ENCODE measurements at regions not wholly inside any gene's neighbourhood (a gene's known extent, or its start where the extent isn't known, plus 50 kb on each side); places are given as distances from the start of the nearest gene placed in this dataset.

DNA sequence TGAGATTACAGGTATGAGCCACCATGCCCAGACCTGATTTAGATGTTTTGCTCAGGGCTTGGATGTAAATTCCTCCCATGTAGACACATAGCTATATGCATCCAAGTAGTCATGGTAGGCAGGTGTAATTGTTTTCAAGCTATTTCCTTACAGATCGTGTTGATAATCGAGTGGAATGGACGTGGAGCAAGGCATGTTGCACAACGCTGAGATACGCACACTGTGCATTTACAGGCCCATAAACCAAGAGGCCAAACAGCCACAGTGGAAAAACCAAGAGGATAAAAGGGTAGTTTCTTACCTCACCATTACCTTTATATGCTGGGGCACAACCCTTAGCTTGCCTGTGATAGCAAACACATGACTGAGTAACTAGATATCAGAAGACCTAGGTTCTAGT lies 51.0 kb upstream of the ADGRF1 start:
- CTCF ChIA-PET (ENCODE audit: partially characterized antibody) = interaction anchor here (0.7 to 2.5 kb wide), 9 partner anchors 10 to 224 kb away, joined by 3 to 11 read pairs (median 3); no protein-coding TSS in a partner anchor
- no peaks in the 10 kb centered on the region for H3K79me1 ChIP-seq (ENCODE audit: low read depth, low read length)

More for the DNA sequence above, 51.0 kb upstream of the ADGRF1 start:
- Histone ChIP-seq H3K27ac (ENCODE audit: low read depth, low read length) (no peak overlapping the region), H3K9ac (replicated peaks in 1 of 4; ENCODE audit: extremely low read depth in 1 of 4, low read depth in 3 of 4, low read length in 3 of 4) (no peak overlapping the region), H2BK15ac (ENCODE audit: low read length) (no peak overlapping the region), H3K14ac (ENCODE audit: insufficient read length) (no peak overlapping the region), H2BK120ac (replicated peaks; ENCODE audit: low read depth, low read length) (no peak overlapping the region), H2AK5ac (ENCODE audit: low read depth, low read length) (no peak overlapping the region), H2BK20ac (ENCODE audit: low read length) (no peak overlapping the region), H2AFZ (ENCODE audit: low read length) (no peak overlapping the region), H4K8ac (ENCODE audit: extremely low read depth, insufficient read depth, low read length) (no peak overlapping the region), H3K9me3 (ENCODE audit: insufficient read depth in 2 of 2, low read depth in 1 of 2, low read length in 1 of 2) (no peaks in the 10 kb centered on the region), H3K23me2 (ENCODE audit: low read depth, low read length) (no peaks in the 10 kb centered on the region), H3K18ac (ENCODE audit: extremely low read depth, low read length) (no peak overlapping the region), H4K20me1 (replicated peaks in 1 of 2; ENCODE audit: control insufficient read depth in 1 of 2, insufficient read depth in 2 of 2, low read length in 2 of 2) (no peaks in the 10 kb centered on the region), H3K4me3 (ENCODE audit: extremely low read depth in 1 of 4, insufficient read depth in 2 of 4, low read depth in 3 of 4, low read length in 4 of 4) (no peak overlapping the region), H3K27me3 (replicated peaks in 1 of 4; ENCODE audit: control insufficient read depth in 3 of 4, extremely low read depth in 1 of 4, insufficient read depth in 3 of 4, low read length in 3 of 4) (no peaks in the 10 kb centered on the region), H2BK12ac (ENCODE audit: low read depth, low read length) (no peak overlapping the region), H2BK5ac (ENCODE audit: low read depth, low read length) (no peak overlapping the region), H3K79me2 (ENCODE audit: control insufficient read depth in 1 of 2, insufficient read depth in 2 of 2, low read length in 2 of 2) (no peaks in the 10 kb centered on the region), H3K4me2 (ENCODE audit: insufficient read depth in 1 of 2, low read depth in 2 of 2, low read length in 2 of 2) (no peak overlapping the region), H4K5ac (ENCODE audit: insufficient read length, low read depth, low read length) (no peak overlapping the region), H3K36me3 (ENCODE audit: control insufficient read depth in 2 of 4, insufficient read depth in 4 of 4, low read length in 3 of 4) (no peaks in the 10 kb centered on the region), H3K4me1 (replicated peaks in 1 of 4; ENCODE audit: control insufficient read depth in 3 of 4, insufficient read depth in 4 of 4, low read length in 3 of 4) (peaks cover 0 to 7% (median 0%) of the 10 kb centered on the region in 4 experiments; a peak in 2 of 7 replicates), H3K23ac (ENCODE audit: insufficient read length) (no peak overlapping the region), H4K91ac (replicated peaks; ENCODE audit: insufficient read length, low read length) (no peak overlapping the region), H3K4ac (replicated peaks; ENCODE audit: insufficient read length, low read depth, low read length) (no peak overlapping the region), H3K56ac (replicated peaks; ENCODE audit: insufficient read length, low read depth, low read length) (no peak overlapping the region)
- TF ChIP-seq MAFK (IDR thresholded peaks at IDR 0.05; ENCODE audit: low read depth, low read length) = no peak
- TF ChIP-seq TCF12 (IDR thresholded peaks at IDR 0.05; ENCODE audit: low read depth, low read length) = no peak
- TF ChIP-seq POU5F1 (IDR thresholded peaks at IDR 0.05; ENCODE audit: low read depth, low read length) = no peak
- no peak for TF ChIP-seq CTBP2 (IDR thresholded peaks at IDR 0.05; ENCODE audit: borderline replicate concordance, insufficient read depth, insufficient read length, low read length)
- no peak for TF ChIP-seq FOSL1 (IDR thresholded peaks at IDR 0.05; ENCODE audit: insufficient read depth, low read depth, low read length)
- TF ChIP-seq, protein P1, sequence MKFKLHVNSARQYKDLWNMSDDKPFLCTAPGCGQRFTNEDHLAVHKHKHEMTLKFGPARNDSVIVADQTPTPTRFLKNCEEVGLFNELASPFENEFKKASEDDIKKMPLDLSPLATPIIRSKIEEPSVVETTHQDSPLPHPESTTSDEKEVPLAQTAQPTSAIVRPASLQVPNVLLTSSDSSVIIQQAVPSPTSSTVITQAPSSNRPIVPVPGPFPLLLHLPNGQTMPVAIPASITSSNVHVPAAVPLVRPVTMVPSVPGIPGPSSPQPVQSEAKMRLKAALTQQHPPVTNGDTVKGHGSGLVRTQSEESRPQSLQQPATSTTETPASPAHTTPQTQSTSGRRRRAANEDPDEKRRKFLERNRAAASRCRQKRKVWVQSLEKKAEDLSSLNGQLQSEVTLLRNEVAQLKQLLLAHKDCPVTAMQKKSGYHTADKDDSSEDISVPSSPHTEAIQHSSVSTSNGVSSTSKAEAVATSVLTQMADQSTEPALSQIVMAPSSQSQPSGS (IDR thresholded peaks at IDR 0.05; ENCODE audit: low read length) = no peak
- TF ChIP-seq NRF1 (IDR thresholded peaks at IDR 0.05; ENCODE audit: low read depth, low read length) = no peak
- TF ChIP-seq ZNF274 (IDR thresholded peaks at IDR 0.05; ENCODE audit: borderline replicate concordance, extremely low read depth, low read length) = no peak
- TF ChIP-seq KDM5A (IDR thresholded peaks at IDR 0.05; ENCODE audit: low read length) = no peak
- TF ChIP-seq CBX5 (IDR thresholded peaks at IDR 0.05; ENCODE audit: low read depth, low read length) = no peak
- DNase-seq (ENCODE audit: low read depth in 1 of 2, low spot score in 2 of 2) = no peak
- no peak for FAIRE-seq
- POLR2A ChIA-PET (ENCODE audit: partially characterized antibody) = no interaction called here
- 97% methylated on average over 5 of the region's 5 CpGs; no CpG with 5 or more reads in 1 of the 2 experiments for WGBS, 2 experiments (ENCODE audit: extremely low coverage in 1 of 2, insufficient coverage in 1 of 2, insufficient read length in 1 of 2, insufficient replicate concordance in 2 of 2, low coverage in 1 of 2, low lambda C conversion rate in 2 of 2, missing lambda C conversion rate in 1 of 2)
